ENCODE measurements at regions not wholly inside any gene's neighbourhood (a gene's known extent, or its start where the extent isn't known, plus 50 kb on each side); places are given as distances from the start of the nearest gene placed in this dataset.

- Mint-ChIP-seq H3K27me3 (ENCODE audit: insufficient read depth, low read depth, poor library complexity) (no peaks in the 10 kb centered on the region), H3K36me3 (ENCODE audit: low read depth) (no peaks in the 10 kb centered on the region), H3K9me3 (peaks cover 2% of the 10 kb centered on the region; the same call in 2 of the 3 replicates), H3K4me3 (no peak overlapping the region), H3K4me1 (no peaks in the 10 kb centered on the region), H3K27ac (no peak overlapping the region)
- no peak overlapping the region for H3K27ac ChIP-seq (ENCODE audit: low read depth)
- no peak for TF ChIP-seq JUNB (IDR thresholded peaks at IDR 0.05; ENCODE audit: unreplicated experiment)
- DNase-seq (ENCODE audit: low spot score) = no peak
- no peak overlapping the region for H3K4me3 ChIP-seq
- no peak for ATAC-seq
- no peaks in the 10 kb centered on the region for H4K20me1 ChIP-seq (replicated peaks; ENCODE audit: insufficient read depth)
- no peaks in the 10 kb centered on the region for H3K36me3 ChIP-seq (ENCODE audit: insufficient read depth)
- H3K79me2 ChIP-seq (replicated peaks; ENCODE audit: insufficient read depth) = no peaks in the 10 kb centered on the region
- no peak overlapping the region for H3K4me2 ChIP-seq
- H3F3A ChIP-seq (replicated peaks; ENCODE audit: low read depth) = no peaks in the 10 kb centered on the region
- H3K4me1 ChIP-seq (ENCODE audit: insufficient read depth) = no peaks in the 10 kb centered on the region
- H2AFZ ChIP-seq = no peak overlapping the region
- H3K27me3 ChIP-seq (ENCODE audit: insufficient read depth) = no peaks in the 10 kb centered on the region
- no peaks in the 10 kb centered on the region for H3K9me2 ChIP-seq (ENCODE audit: insufficient read depth)
Measured at GRCh38 chr6:78025502-78025901, 372.7 kb downstream of the MEI4 start.

DNA sequence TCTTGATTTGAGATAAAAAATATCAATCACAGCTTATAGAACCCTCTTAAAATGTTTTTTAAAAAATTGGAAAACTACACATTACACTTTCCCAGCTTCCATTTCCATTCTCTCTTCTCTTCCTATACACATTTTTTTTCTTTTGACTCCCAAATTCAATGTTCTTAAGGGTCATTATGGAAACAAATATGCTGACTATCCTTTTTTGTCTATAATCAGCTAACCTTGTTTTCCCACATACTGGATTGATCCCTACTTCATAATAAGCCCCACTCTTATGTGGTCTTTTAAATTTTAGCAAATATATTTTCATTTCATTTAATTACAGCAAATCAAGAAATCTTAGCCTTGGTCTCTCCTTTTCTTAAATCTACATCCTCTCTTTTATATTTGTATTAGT is 378.4 kb downstream of the MEI4 start:
- Histone ChIP-seq H3F3A (replicated peaks; ENCODE audit: low read depth) (no peaks in the 10 kb centered on the region), H2AFZ (no peak overlapping the region), H3K4me2 (no peak overlapping the region), H3K27ac (ENCODE audit: low read depth) (no peak overlapping the region), H3K9me2 (ENCODE audit: insufficient read depth) (no peaks in the 10 kb centered on the region), H4K20me1 (replicated peaks; ENCODE audit: insufficient read depth) (no peaks in the 10 kb centered on the region), H3K4me3 (no peak overlapping the region), H3K27me3 (ENCODE audit: insufficient read depth) (no peaks in the 10 kb centered on the region), H3K79me2 (replicated peaks; ENCODE audit: insufficient read depth) (no peaks in the 10 kb centered on the region), H3K4me1 (ENCODE audit: insufficient read depth) (no peaks in the 10 kb centered on the region), H3K36me3 (ENCODE audit: insufficient read depth) (no peaks in the 10 kb centered on the region)
- no peaks in the 10 kb centered on the region for H3K4me1 Mint-ChIP-seq
- H3K9me3 Mint-ChIP-seq = peaks cover 9% of the 10 kb centered on the region; the same call in 2 of the 3 replicates
- peaks cover 4% of the 10 kb centered on the region for H3K27me3 Mint-ChIP-seq (ENCODE audit: insufficient read depth, low read depth, poor library complexity)
- ATAC-seq = no peak
- no peak overlapping the region for H3K27ac Mint-ChIP-seq
- no peak for DNase-seq (ENCODE audit: low spot score)
- H3K4me3 Mint-ChIP-seq = no peak overlapping the region
- H3K36me3 Mint-ChIP-seq (ENCODE audit: low read depth) = no peaks in the 10 kb centered on the region
- TF ChIP-seq EZH2 (IDR thresholded peaks at IDR 0.05; ENCODE audit: low read depth, unreplicated experiment) = no peak
- TF ChIP-seq CREB1 (CRISPR knock-in tag; IDR thresholded peaks at IDR 0.05; ENCODE audit: low read depth) = no peak
- TF ChIP-seq ZNF462 (CRISPR knock-in tag; IDR thresholded peaks at IDR 0.05) = no peak
- TF ChIP-seq REST (IDR thresholded peaks at IDR 0.05; ENCODE audit: unreplicated experiment) = no peak
- no peak for TF ChIP-seq STAT1 (IDR thresholded peaks at IDR 0.05; ENCODE audit: unreplicated experiment)
- no peak for TF ChIP-seq JUNB (IDR thresholded peaks at IDR 0.05; ENCODE audit: unreplicated experiment)
- no peak for TF ChIP-seq CTCF (conservative IDR thresholded peaks at IDR 0.05; ENCODE audit: low read depth in 2 of 2)
- TF ChIP-seq EZH2phosphoT487 (IDR thresholded peaks at IDR 0.05; ENCODE audit: unreplicated experiment) = no peak
- no peak for TF ChIP-seq ZNF114 (CRISPR knock-in tag; IDR thresholded peaks at IDR 0.05)
- TF ChIP-seq, protein P1, sequence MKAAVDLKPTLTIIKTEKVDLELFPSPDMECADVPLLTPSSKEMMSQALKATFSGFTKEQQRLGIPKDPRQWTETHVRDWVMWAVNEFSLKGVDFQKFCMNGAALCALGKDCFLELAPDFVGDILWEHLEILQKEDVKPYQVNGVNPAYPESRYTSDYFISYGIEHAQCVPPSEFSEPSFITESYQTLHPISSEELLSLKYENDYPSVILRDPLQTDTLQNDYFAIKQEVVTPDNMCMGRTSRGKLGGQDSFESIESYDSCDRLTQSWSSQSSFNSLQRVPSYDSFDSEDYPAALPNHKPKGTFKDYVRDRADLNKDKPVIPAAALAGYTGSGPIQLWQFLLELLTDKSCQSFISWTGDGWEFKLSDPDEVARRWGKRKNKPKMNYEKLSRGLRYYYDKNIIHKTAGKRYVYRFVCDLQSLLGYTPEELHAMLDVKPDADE (IDR thresholded peaks at IDR 0.05) = no peak

Measured in GM23338 (cell line).